HG03196 (cell line): ENCODE measurements at regions not wholly inside any gene's neighbourhood (a gene's known extent, or its start where the extent isn't known, plus 50 kb on each side); places are given as distances from the start of the nearest gene placed in this dataset.
"Not testable (repeated sequence)": the region's sequence is repeated elsewhere in the genome, so short reads cannot be mapped to it uniquely, and the experiment has no call there.

Source experiments
- ATAC-seq: cut with Tn5 transposase; IDR thresholded peaks from one replicate; pipeline ENCODE4 v1.9.1; 2021; ENCODE audit not compliant: unreplicated experiment

GRCh38 chr6:167707686-167708500, 118.8 kb upstream of the AFDN start:
- ATAC-seq, result no peak

GRCh38 chr6:167708501-167709094, 118.1 kb upstream of the AFDN start:
- ATAC-seq, result no peak

- no peak for ATAC-seq
These were observed 117.5 kb upstream of the AFDN start for GRCh38 chr6:167709196-167709595.

GRCh38 chr6:167709776-167710336, 116.9 kb upstream of the AFDN start:
- not testable (repeated sequence) for ATAC-seq

GRCh38 chr6:167710363-167710920, 116.3 kb upstream of the AFDN start:
- no peak for ATAC-seq

GRCh38 chr6:167711211-167711610, 115.5 kb upstream of the AFDN start:
- ATAC-seq, result no peak

- no peak for ATAC-seq
These were observed 114.7 kb upstream of the AFDN start for GRCh38 chr6:167711768-167712730.

- ATAC-seq, result no peak
These were observed 113.8 kb upstream of the AFDN start for GRCh38 chr6:167712731-167713475.

GRCh38 chr6:167714152-167714551, 112.6 kb upstream of the AFDN start:
- no peak for ATAC-seq

- no peak for ATAC-seq
These were observed 109.3 kb upstream of the AFDN start for GRCh38 chr6:167717455-167717854.

GRCh38 chr6:167717867-167718266, 108.8 kb upstream of the AFDN start:
- ATAC-seq, result no peak

GRCh38 chr6:167719920-167720319, 106.8 kb upstream of the AFDN start:
- no peak for ATAC-seq

- ATAC-seq, result no peak
These were observed 106.0 kb upstream of the AFDN start for GRCh38 chr6:167720456-167721285.

- ATAC-seq, result no peak
These were observed 105.4 kb upstream of the AFDN start for GRCh38 chr6:167721291-167721690.

- no peak for ATAC-seq
These were observed 103.9 kb upstream of the AFDN start for GRCh38 chr6:167722634-167723309.

GRCh38 chr6:167726043-167726621, 100.6 kb upstream of the AFDN start:
- no peak for ATAC-seq

GRCh38 chr6:167730441-167730840, 96.3 kb upstream of the AFDN start:
- no peak for ATAC-seq

GRCh38 chr6:167731216-167731615, 95.5 kb upstream of the AFDN start:
- ATAC-seq, result no peak
